Stomach (tissue), 4 donors: ENCODE measurements at regions not wholly inside any gene's neighbourhood (a gene's known extent, or its start where the extent isn't known, plus 50 kb on each side); places are given as distances from the start of the nearest gene placed in this dataset.

Source experiments
- POLR2A ChIP-seq, 4 donors: fragments of 450-650 bp; IDR thresholded peaks; one replicate each; pipeline ENCODE4 v1.6.1; 2016; ENCODE audit warnings: antibody characterized with exemption in 4 of 4, control low read depth in 2 of 4, mild to moderate bottlenecking in 1 of 4, moderate library complexity in 1 of 4
- POLR2AphosphoS5 ChIP-seq, 3 donors: sonication (generic); formaldehyde crosslinking; IDR thresholded peaks; one replicate each; pipeline ENCODE4 v1.6.1; 2016; ENCODE audit warnings: antibody characterized with exemption in 3 of 3

GRCh38 chr16:73399997-73400396 lies 352.1 kb upstream of the ZFHX3 start:
- no peak for TF ChIP-seq POLR2AphosphoS5 (IDR thresholded peaks at IDR 0.05)
- no peak for TF ChIP-seq POLR2A (IDR thresholded peaks at IDR 0.05)
